Effector memory CD8-positive, alpha-beta T cell (primary cell): ENCODE measurements at regions not wholly inside any gene's neighbourhood (a gene's known extent, or its start where the extent isn't known, plus 50 kb on each side); places are given as distances from the start of the nearest gene placed in this dataset.
"Not testable (repeated sequence)": the region's sequence is repeated elsewhere in the genome, so short reads cannot be mapped to it uniquely, and the experiment has no call there.

Source experiments
- ATAC-seq: fragments of 150-1000 bp; cut with Tn5 transposase; replicated peaks from 2 replicates; pipeline ENCODE4 v1.10.0; 2021; ENCODE audit warnings: mild to moderate bottlenecking, moderate library complexity
- DNase-seq, 3 experiments: peaks; one replicate each; pipeline ENCODE4 v3.0.0; 2021
- H3K27ac Mint-ChIP-seq, 2 donors: one replicate each; pipeline ENCODE4 v1.8.0; 2022; ENCODE audit warnings: mild to moderate bottlenecking in 2 of 2, mixed read lengths in 2 of 2, moderate library complexity in 2 of 2
- H3K27me3 Mint-ChIP-seq, 2 donors: one replicate each; pipeline ENCODE4 v1.8.0; 2022; ENCODE audit warnings: mixed read lengths in 2 of 2
- H3K36me3 Mint-ChIP-seq: one replicate; pipeline ENCODE4 v1.8.0; 2022; ENCODE audit warnings: mild to moderate bottlenecking, moderate library complexity, mixed read lengths; ENCODE audit not compliant: insufficient read depth
- H3K4me1 Mint-ChIP-seq, 2 donors: one replicate each; pipeline ENCODE4 v1.8.0; 2022; ENCODE audit warnings: low read depth in 2 of 2, mixed read lengths in 2 of 2
- H3K4me3 Mint-ChIP-seq, 2 donors: one replicate each; pipeline ENCODE4 v1.8.0; 2022; ENCODE audit warnings: mild to moderate bottlenecking in 2 of 2, mixed read lengths in 2 of 2, moderate library complexity in 2 of 2
- H3K9me3 Mint-ChIP-seq, 2 donors: one replicate each; pipeline ENCODE4 v1.8.0; 2022; ENCODE audit warnings: mixed read lengths in 2 of 2

GRCh38 chr7:6982375-6982774, 156.3 kb upstream of the CCZ1B start:
- not testable (repeated sequence) for H3K4me1 Mint-ChIP-seq, DNase-seq, H3K27ac Mint-ChIP-seq, ATAC-seq, H3K9me3 Mint-ChIP-seq, H3K36me3 Mint-ChIP-seq, H3K4me3 Mint-ChIP-seq
- H3K27me3 Mint-ChIP-seq, result peaks cover 31 to 57% of the 10 kb centered on the region in 2 donors

DNA sequence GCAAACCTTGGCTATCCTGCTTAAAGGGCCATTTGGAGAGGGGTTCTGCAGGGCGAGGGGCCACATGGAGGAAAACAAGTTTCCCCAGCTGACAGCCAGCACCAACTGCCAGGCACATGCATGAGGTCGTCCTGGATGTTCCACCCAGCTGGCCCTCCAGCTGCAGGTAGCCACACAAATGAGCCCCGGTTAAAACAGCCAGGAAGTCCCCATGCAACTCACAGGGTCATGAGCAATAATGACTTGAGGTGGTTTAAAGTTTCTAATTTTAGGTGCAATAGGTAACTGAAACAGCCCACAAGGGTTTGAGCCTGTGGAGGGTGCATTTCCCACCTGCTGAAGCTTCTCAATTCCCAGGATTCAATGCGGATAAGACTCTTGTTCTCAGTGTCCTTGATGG, 160.8 kb upstream of the CCZ1B start:
- not testable (repeated sequence) for H3K36me3 Mint-ChIP-seq, H3K27ac Mint-ChIP-seq, H3K9me3 Mint-ChIP-seq, ATAC-seq, H3K4me3 Mint-ChIP-seq, DNase-seq
- Mint-ChIP-seq H3K27me3 (peaks cover 0 to 28% of the 10 kb centered on the region in 2 donors), H3K4me1 (peaks cover 10 to 12% of the 10 kb centered on the region in 2 donors)

DNA sequence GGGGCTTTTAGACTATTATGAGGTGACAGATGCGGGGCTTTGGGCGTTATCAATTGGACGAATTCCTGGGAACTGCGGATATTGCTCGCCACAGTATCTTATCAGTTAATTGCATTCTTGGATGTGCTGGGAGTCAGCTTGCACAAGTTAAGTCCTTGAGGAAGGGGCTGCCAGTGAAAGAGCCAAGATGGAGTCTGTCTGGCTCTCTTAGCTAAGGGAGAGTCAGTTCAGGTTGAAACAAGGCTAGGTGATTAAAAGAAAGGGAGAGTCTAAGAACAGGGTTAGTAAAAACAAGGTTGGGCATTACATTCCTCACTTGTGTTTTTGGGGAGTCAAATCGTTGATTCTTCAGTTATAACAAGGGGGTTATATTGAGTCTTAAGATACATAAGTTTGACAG, 162.5 kb upstream of the CCZ1B start:
- DNase-seq, H3K9me3 Mint-ChIP-seq, H3K27ac Mint-ChIP-seq, H3K4me3 Mint-ChIP-seq, H3K36me3 Mint-ChIP-seq, ATAC-seq: not testable (repeated sequence)
- peaks cover 10 to 12% of the 10 kb centered on the region in 2 donors for H3K4me1 Mint-ChIP-seq
- H3K27me3 Mint-ChIP-seq, result peaks cover 0 to 12% of the 10 kb centered on the region in 2 donors

GRCh38 chr7:6989968-6990367, 163.9 kb upstream of the CCZ1B start:
- H3K36me3 Mint-ChIP-seq, DNase-seq, H3K4me3 Mint-ChIP-seq, H3K9me3 Mint-ChIP-seq, H3K27me3 Mint-ChIP-seq, ATAC-seq: not testable (repeated sequence)
- Mint-ChIP-seq H3K4me1 (peaks cover 10 to 12% of the 10 kb centered on the region in 2 donors), H3K27ac (peak overlapping the region in 1 of 2 donors; percentile 89)

DNA sequence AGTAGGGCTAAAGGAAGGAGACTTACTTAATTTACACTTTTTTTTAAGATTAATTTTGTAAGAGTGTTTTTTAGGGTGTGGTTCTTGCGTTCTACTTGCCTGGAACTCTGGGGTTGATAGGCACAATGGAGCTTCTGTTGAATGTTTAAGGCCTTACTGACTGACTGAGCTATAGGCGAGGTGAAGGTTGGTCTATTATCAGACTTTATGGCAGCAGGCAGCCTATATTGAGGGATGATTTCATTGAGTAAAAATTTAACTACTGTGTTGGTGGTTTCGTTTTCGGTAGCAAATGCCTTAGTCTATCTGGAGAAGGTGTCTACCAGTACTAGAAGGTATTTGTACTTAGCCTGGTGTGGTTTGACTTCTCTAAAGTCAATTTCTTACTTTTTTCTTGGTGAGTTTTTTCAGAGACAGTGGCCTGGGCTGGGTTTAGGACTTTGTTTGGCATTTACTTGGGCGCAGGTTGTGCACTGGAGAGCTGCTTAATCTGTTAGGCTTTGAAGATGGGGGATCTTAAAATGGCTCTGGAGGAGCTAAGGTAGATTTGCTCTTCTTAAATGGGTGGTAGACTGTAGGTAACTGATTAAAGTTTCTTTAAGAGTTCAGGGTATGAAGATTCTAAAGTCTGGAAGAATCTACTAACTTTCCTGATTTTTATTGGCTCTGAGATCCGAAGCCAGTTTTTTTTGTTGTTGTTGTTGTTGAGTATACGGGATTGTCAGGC, 164.5 kb upstream of the CCZ1B start:
- Mint-ChIP-seq H3K4me3 (peak overlapping the region; percentile 60 to 61), H3K4me1 (peaks cover 10 to 12% of the 10 kb centered on the region in 2 donors), H3K27ac (peak overlapping the region; percentile 89)
- not testable (repeated sequence) for H3K27me3 Mint-ChIP-seq, H3K9me3 Mint-ChIP-seq, H3K36me3 Mint-ChIP-seq, ATAC-seq, DNase-seq

- Mint-ChIP-seq H3K27ac (peak overlapping the region; percentile 89), H3K4me1 (peaks cover 10 to 12% of the 10 kb centered on the region in 2 donors), H3K4me3 (peak overlapping the region; percentile 60 to 61)
- ATAC-seq, result peak; percentile 37
- not testable (repeated sequence) for H3K27me3 Mint-ChIP-seq, H3K36me3 Mint-ChIP-seq, H3K9me3 Mint-ChIP-seq
- DNase-seq, result peak; percentile 29 to 37 (median 34)
Observed at GRCh38 chr7:6991169-6991611, 165.1 kb upstream of the CCZ1B start.

DNA sequence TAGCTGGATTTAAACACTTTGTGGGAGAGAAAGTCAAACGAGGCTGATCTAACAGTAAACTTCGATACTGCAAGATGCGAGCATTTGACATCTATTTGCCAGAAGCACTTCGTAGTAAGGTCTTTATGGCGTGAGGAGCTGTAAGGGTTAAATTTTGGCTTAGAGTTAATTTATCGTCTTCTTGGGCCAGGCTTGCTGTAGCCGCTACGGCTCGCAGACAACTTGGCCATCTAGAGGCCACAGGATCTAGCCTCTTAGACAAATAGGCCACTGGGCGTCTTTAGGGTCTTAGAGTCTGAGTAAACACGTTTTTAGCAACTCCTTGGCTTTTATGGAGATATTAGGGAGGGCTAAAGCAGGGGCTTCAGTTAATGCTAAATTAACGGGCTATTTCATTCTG, 165.6 kb upstream of the CCZ1B start:
- Mint-ChIP-seq H3K27ac (peak overlapping the region; percentile 89), H3K4me1 (peaks cover 10 to 12% of the 10 kb centered on the region in 2 donors), H3K4me3 (peak overlapping the region; percentile 60 to 61)
- not testable (repeated sequence) for H3K36me3 Mint-ChIP-seq, H3K27me3 Mint-ChIP-seq, DNase-seq, ATAC-seq, H3K9me3 Mint-ChIP-seq

GRCh38 chr7:6992133-6992532, 166.1 kb upstream of the CCZ1B start:
- peaks cover 10 to 12% of the 10 kb centered on the region in 2 donors for H3K4me1 Mint-ChIP-seq
- not testable (repeated sequence) for H3K4me3 Mint-ChIP-seq, DNase-seq, H3K27ac Mint-ChIP-seq, H3K9me3 Mint-ChIP-seq, H3K27me3 Mint-ChIP-seq, ATAC-seq, H3K36me3 Mint-ChIP-seq

- H3K4me1 Mint-ChIP-seq, result peaks cover 10 to 12% of the 10 kb centered on the region in 2 donors
- not testable (repeated sequence) for ATAC-seq
Observed at GRCh38 chr7:6995026-6995425, 169.0 kb upstream of the CCZ1B start.

GRCh38 chr7:6995493-6996289, 169.6 kb upstream of the CCZ1B start:
- not testable (repeated sequence) for H3K4me1 Mint-ChIP-seq, H3K4me3 Mint-ChIP-seq, ATAC-seq, H3K36me3 Mint-ChIP-seq, H3K27ac Mint-ChIP-seq, DNase-seq, H3K9me3 Mint-ChIP-seq
- peaks cover 19 to 21% of the 10 kb centered on the region in 2 donors for H3K27me3 Mint-ChIP-seq

More at GRCh38 chr7:6995026-6995425, 169.0 kb upstream of the CCZ1B start:
- H3K4me3 Mint-ChIP-seq, H3K36me3 Mint-ChIP-seq, DNase-seq, H3K27ac Mint-ChIP-seq, H3K9me3 Mint-ChIP-seq: not testable (repeated sequence)
- peaks cover 13 to 16% of the 10 kb centered on the region in 2 donors for H3K27me3 Mint-ChIP-seq

DNA sequence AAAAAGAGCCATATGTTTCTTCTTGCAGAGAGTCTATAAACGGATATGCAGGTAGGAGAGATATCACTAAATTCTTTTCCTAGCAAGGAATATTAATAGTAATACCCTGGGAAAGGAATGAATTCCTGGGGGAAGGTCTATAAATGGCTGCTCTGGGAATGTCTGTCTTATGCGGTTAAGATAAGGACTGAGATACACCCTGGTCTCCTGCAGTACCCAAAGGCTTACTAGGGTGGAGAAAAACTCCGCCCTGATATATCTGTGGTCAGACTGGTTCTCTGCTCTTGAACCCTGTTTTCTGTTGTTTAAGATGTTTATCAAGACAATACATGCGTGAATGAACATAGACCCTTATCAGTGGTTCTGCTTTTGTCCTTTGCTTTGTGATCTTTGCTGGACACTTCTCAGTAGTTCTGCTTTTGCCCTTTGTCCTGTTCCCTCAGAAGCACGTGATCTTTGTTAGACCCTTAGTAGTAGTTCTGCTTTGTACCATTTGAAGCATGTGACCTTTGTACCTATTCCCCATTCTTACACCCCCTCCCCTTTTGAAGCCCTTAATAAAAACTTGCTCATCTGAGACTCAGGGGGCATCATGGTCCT, 173.1 kb upstream of the CCZ1B start:
- H3K4me3 Mint-ChIP-seq, H3K4me1 Mint-ChIP-seq, H3K36me3 Mint-ChIP-seq, ATAC-seq, H3K9me3 Mint-ChIP-seq, DNase-seq: not testable (repeated sequence)
- Mint-ChIP-seq H3K27me3 (peaks cover 42 to 49% of the 10 kb centered on the region in 2 donors), H3K27ac (peak overlapping the region in 1 of 2 donors; percentile 67)

- Mint-ChIP-seq H3K4me1 (no peaks in the 10 kb centered on the region), H3K9me3 (peaks cover 6 to 8% of the 10 kb centered on the region in 2 donors), H3K4me3 (no peak overlapping the region), H3K27me3 (peaks cover 42 to 49% of the 10 kb centered on the region in 2 donors), H3K27ac (no peak overlapping the region), H3K36me3 (no peaks in the 10 kb centered on the region)
- ATAC-seq, result no peak
- DNase-seq, result no peak
Observed at GRCh38 chr7:7002418-7003062, 176.5 kb upstream of the CCZ1B start.

- Mint-ChIP-seq H3K4me1 (no peaks in the 10 kb centered on the region), H3K27me3 (peaks cover 40 to 52% of the 10 kb centered on the region in 2 donors), H3K4me3 (no peak overlapping the region), H3K27ac (no peak overlapping the region), H3K9me3 (peaks cover 0 to 2% of the 10 kb centered on the region in 2 donors), H3K36me3 (no peaks in the 10 kb centered on the region)
- ATAC-seq (no peak), DNase-seq (no peak)
Observed at GRCh38 chr7:7005303-7005702, 177.0 kb upstream of the C1GALT1 start.
